ENCODE measurements at regions not wholly inside any gene's neighbourhood (a gene's known extent, or its start where the extent isn't known, plus 50 kb on each side); places are given as distances from the start of the nearest gene placed in this dataset.

GRCh38 chr2:11074246-11074820 lies 80.9 kb upstream of the SLC66A3 start:
- TF ChIP-seq CTCF (conservative IDR thresholded peaks at IDR 0.05), result no peak
- TF ChIP-seq EZH2 (IDR thresholded peaks at IDR 0.05; ENCODE audit: low read depth), result no peak
